ENCODE measurements at regions not wholly inside any gene's neighbourhood (a gene's known extent, or its start where the extent isn't known, plus 50 kb on each side); places are given as distances from the start of the nearest gene placed in this dataset.

DNA sequence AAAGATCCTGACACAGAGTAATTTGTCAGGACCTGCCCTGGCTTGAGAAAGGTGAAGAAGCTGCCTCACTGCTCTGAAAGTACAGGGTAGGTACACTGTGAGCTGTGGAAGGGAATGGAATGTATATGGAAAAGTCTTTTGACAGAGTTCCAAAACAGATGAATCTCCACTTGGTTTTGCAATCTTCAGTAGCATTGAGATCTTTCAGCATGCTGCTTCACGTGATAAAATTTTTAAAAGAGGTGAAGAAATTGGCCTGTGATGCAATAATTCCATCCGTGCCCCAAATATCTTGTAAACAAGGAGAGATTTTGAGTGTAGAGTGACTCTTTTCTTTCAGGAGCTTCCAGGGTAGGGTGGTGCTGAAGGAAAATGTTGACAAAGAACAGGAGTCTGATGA lies 123.1 kb downstream of the OSR1 start:
- BruUV-seq (replicated peaks), result no TSS peak
- DNase-seq (ENCODE audit: low read depth, low spot score) (no peak), FAIRE-seq (no peak)
- no peaks in the 10 kb centered on the region for H3K27me3 ChIP-seq (ENCODE audit: control insufficient read depth in 2 of 2, insufficient read depth in 2 of 2, low read length in 2 of 2)
- ChIA-PET POLR2A (no interaction called here), CTCF (interaction anchor here (1.4 to 1.7 kb wide), 2 partner anchors 8 to 11 kb away, joined by 3 to 4 read pairs; no protein-coding TSS in a partner anchor)
- H3K4me2 ChIP-seq (ENCODE audit: insufficient read depth, low read length), result no peak overlapping the region
- no peak overlapping the region for H3K4me3 ChIP-seq (replicated peaks in 1 of 3; ENCODE audit: insufficient read depth in 1 of 3, low read depth in 1 of 3, low read length in 3 of 3)
- H2AFZ ChIP-seq (ENCODE audit: low read depth, low read length), result no peak overlapping the region
- no peak for TF ChIP-seq FOS (IDR thresholded peaks at IDR 0.05; ENCODE audit: borderline replicate concordance, insufficient read depth, low read length)
- no peak for TF ChIP-seq POLR2A (IDR thresholded peaks at IDR 0.05; ENCODE audit: low read depth, low read length)
- TF ChIP-seq CTCF (IDR thresholded peaks at IDR 0.05; ENCODE audit: extremely low read depth in 1 of 2, insufficient read depth in 1 of 2, low read depth in 1 of 2, low read length in 2 of 2), result no peak
- TF ChIP-seq, protein P1, sequence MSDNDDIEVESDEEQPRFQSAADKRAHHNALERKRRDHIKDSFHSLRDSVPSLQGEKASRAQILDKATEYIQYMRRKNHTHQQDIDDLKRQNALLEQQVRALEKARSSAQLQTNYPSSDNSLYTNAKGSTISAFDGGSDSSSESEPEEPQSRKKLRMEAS (IDR thresholded peaks at IDR 0.05; ENCODE audit: insufficient read depth, insufficient read length), result no peak
- no peak for TF ChIP-seq GATA2 (IDR thresholded peaks at IDR 0.05; ENCODE audit: insufficient read depth, insufficient read length, low read depth, low read length)
- no peak for TF ChIP-seq JUN (IDR thresholded peaks at IDR 0.05; ENCODE audit: borderline replicate concordance, insufficient read depth, insufficient read length, low read depth)
- no peak for TF ChIP-seq EZH2 (IDR thresholded peaks at IDR 0.05; ENCODE audit: borderline replicate concordance, low read depth, low read length, severe bottlenecking)
- TF ChIP-seq POLR2AphosphoS5 (IDR thresholded peaks at IDR 0.05; ENCODE audit: insufficient read depth, low read depth, low read length), result no peak
- TF ChIP-seq MYC (IDR thresholded peaks at IDR 0.05; ENCODE audit: low read depth, low read length), result no peak
- no peak overlapping the region for H3K27ac ChIP-seq (ENCODE audit: insufficient read depth, low read depth, low read length)
- H3K36me3 ChIP-seq (ENCODE audit: control insufficient read depth in 2 of 2, extremely low read depth in 1 of 2, insufficient read depth in 2 of 2, low read length in 2 of 2), result no peaks in the 10 kb centered on the region
- H3K79me2 ChIP-seq (ENCODE audit: control insufficient read depth, insufficient read depth, low read length), result no peaks in the 10 kb centered on the region
- dilution Hi-C loops (cut with MboI; ENCODE audit: extremely low pct_ligation_motif_present, low sequenced_read_pairs) (no loop called here), intact Hi-C loops (cut with micrococcal nuclease) (no loop called here)
- H3K9ac ChIP-seq (replicated peaks; ENCODE audit: extremely low read depth, insufficient read depth, low read length), result no peak overlapping the region
- no peaks in the 10 kb centered on the region for H4K20me1 ChIP-seq (replicated peaks; ENCODE audit: control insufficient read depth, extremely low read depth, insufficient read depth, low read length)
- H3K9me3 ChIP-seq (replicated peaks; ENCODE audit: control insufficient read depth, insufficient read depth, low read length), result no peaks in the 10 kb centered on the region
- H3K4me1 ChIP-seq (ENCODE audit: control insufficient read depth, extremely low read depth, insufficient read depth, low read length), result no peaks in the 10 kb centered on the region
- no peaks in the 10 kb centered on the region for H3K9me1 ChIP-seq (replicated peaks; ENCODE audit: control insufficient read depth, extremely low read depth, insufficient read depth, low read length)

Measured in endothelial cell of umbilical vein (primary cell).